ENCODE measurements at regions not wholly inside any gene's neighbourhood (a gene's known extent, or its start where the extent isn't known, plus 50 kb on each side); places are given as distances from the start of the nearest gene placed in this dataset.
"Not testable (repeated sequence)": the region's sequence is repeated elsewhere in the genome, so short reads cannot be mapped to it uniquely, and the experiment has no call there.

DNA sequence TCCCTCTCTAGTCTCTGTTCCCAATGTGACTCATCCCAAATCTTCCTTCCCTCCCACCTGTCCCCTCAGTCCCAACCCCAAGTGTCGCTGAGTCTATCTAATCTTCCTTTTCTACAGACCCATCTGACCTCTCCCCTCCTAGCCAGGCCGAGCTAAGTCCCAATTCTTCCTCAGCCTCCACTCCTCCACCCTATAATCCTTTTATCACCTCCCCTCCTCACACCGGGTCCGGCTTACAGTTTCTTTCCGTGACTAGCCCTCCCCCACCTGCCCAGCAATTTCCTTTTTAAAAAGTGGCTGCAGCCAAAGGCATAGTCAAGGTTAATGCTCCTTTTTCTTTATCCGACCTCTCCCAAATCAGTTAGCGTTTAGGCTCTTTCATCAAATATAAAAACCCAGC lies 541.0 kb upstream of the CRIM1 start:
- not testable (repeated sequence) for DNase-seq (ENCODE audit: low read depth)

DNA sequence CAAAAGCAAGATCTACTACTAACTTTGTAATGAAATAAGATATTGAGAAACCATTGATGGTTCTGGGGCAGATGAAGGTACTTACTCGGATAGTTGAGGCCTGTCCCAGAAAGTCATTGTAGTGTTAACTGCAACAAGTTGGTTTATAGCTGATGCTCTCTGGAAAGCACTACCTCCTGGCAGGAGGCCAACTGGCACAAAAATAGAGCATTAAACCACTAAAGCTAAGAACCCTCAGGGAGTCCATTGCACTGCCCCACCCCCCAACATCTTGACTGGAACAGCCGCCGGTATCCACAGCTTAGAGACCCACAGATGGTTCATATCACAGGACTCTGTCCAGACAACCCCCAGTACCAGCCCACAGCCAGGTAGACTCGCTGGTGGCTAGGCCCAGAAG lies 552.5 kb upstream of the CRIM1 start:
- DNase-seq (ENCODE audit: low read depth): no peak

DNA sequence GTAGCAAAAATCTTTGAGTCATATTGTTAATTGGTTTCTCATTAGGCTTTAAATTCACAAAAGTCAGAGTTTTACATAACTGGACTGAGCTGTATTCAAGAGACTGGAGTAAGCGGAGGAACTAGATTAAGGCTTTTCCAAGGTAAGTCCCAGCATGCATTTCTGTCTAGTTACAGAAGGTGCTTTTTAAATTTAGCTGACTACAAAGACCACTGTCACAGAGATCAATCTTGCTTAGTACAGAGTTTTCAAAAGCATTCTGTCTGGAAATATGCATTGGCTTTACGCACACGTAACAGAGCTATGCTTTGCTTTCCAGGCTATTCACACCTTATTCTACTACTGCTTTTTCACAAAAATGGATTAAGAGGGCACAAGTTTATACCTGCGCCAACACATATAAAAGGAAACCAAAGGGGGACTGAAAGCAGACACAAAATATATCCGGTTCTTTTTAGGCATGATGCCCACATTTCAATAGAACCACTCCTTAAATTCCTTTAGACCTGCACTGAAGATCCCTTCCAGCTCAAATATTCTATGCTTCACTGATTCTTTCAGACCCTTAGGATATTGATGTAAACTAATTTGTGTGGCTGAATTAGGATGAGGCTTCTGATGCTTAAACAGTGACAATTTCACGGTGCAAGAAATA lies 560.7 kb upstream of the CRIM1 start:
- no peak for DNase-seq (ENCODE audit: low read depth)

DNA sequence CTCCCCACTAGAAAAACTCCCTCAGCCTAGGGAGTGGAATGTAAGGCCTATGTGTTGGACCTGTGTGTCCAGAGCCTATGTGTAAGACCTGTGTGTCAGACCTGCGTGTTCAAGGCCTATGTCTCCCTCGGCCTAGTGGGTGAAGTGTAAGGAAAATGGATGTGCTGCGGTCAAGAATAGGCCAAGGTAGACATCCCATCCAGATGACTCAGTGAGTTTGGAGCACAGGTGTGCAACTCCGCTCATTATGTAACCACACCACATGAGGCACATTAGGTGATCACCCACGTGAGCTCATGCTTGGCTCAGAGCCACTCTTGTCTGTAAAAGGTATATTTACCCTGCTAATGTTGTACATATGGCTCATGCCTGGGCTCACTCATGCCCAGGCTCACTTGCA lies 565.3 kb upstream of the CRIM1 start:
- no peak for DNase-seq (ENCODE audit: low read depth)

DNA sequence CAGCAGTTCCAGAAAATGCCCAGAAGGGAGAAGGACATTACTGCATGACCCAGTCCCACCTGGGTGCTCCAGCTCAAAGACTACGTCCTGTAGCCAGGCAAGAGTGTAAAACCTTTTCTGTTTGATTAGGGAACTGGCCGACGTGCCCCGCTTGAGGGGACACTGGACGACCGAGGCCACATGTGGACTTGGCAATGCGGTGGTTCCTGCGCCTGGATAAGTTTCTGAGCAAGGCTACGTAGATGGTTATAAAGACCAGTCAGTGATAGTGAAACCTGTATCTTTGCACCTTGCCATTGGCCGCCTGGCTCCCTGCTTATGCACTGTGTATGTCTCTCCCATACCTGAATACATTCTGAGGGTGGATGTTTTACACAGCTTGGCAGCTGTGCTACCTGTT lies 567.0 kb upstream of the CRIM1 start:
- DNase-seq (ENCODE audit: low read depth): no peak

DNA sequence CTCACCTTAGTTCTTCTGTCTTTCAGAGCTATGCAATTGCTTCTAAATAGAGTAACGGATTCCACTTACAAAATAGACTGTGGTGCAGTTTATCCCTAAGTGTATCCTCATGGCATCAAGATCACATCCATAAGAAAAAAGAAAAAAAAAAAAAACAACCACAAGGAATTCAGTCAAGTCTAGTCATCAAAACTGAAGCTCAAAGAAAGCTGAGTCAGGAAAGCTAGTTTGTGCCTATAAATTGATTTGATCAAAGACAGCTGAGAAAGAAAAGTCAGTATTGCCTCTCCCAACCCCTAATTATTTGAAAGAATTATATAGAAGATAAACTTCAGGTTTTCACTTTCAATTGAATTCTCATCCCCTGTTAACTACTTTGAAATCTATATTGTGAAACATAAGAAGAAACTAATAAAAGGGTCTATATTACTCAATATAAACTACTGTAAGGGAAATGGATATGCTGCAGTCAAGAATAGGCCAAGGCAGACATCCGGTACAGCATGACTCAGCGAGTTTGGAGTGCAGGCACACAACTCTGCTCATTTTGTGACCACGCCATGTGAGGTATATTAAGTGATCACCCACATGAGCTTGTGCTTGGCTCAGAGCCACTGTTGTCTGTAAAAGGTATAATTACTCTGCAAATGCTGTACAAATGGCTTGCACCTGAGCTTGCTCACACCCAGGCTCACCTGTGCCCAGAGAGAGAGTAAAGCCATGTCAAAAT lies 568.1 kb upstream of the CRIM1 start:
- DNase-seq (ENCODE audit: low read depth): no peak

DNA sequence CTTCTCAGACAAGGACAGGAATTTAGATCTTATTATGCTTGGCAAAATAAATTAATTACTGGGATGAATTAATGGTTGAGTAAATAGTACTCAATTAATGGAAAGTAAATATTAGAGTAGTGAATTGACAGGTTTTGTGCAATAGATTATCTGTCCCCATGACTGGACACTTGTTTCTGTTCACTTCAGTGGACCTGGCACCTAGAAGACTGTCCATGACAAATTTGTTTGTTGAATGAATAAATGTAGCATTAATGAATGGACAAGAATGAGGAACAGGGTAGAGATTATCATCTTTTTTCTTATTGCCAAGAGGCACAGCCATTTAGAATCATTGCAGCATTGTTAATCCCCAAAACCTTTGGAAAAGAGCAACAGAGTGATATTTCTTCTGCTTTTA lies 570.0 kb upstream of the CRIM1 start:
- DNase-seq (ENCODE audit: low read depth): no peak

DNA sequence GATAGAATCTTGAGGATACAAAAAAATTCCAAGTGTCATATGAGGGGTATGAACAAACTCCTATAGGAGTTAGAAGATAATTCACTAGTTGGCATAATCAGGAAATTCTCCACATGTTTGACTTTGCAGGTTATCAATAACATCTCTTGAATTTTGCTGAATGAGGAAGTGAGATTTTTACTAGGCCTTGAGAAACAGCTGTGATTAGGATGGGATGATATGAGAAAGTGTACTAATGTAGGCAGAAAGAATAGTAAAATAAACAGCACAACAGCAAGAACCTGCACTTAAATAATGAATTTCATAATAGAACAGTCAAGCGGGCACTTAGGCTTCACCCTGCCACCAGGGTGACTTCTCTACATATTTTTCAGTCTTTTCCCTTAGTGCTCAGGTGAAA lies 570.8 kb upstream of the CRIM1 start:
- DNase-seq (ENCODE audit: low read depth): no peak

DNA sequence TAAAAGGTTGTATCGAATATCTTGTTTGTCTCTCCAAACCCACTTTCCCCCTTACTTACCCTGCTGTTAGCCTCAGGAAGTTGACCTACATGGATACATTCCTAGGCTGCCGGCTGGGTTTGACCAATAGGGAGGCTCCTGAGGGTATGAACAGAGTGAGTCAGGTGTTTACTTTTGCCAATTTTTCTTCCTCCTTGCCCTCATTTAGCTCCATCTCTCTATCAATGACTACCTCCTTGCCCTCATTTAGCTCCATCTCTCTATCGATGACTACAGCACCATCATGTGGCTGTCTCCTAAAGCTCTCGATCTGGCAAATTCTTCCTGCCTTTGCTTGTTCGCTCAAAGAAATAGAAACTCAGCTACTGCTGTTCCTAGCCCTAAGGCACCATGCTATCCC lies 571.9 kb upstream of the CRIM1 start:
- no peak for DNase-seq (ENCODE audit: low read depth)

DNA sequence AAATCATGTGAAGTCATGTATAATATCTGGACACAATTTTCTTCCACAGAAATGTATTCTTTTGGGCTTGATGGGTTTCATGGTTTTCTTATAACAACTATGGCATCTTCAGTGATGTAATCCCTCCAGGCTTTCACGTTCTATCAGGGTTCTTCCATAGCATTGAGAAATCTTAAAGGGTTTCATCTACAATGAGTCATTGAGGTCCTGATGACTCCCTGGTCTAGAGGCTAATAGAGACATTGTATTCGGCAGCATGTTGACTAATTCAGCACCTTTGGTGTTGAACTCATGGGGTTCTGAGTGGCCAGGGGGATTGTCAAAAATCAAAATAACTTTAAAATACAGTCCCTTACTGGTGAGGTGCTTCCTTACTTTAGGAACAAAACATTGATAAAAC lies 614.0 kb upstream of the CRIM1 start:
- DNase-seq (ENCODE audit: low read depth): no peak

DNA sequence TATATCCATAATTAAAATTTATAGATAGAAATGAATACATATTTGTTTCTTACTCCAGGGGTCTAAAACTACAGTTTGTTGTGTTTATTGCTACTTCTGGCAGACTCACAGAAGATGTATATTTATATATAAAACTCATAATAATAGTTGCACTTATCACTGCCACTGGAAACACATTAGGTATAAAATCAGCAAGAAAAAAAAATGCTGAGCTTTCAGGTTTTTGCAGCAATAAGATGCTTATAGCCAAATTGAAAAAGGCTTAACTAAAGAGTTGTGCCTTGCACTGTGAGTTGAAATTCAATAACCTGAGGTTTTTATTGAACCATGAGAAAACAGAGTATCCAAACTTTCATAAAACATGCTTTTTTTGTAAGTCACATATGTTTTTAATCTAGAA lies 623.9 kb upstream of the CRIM1 start:
- no peak for DNase-seq (ENCODE audit: low read depth)

DNA sequence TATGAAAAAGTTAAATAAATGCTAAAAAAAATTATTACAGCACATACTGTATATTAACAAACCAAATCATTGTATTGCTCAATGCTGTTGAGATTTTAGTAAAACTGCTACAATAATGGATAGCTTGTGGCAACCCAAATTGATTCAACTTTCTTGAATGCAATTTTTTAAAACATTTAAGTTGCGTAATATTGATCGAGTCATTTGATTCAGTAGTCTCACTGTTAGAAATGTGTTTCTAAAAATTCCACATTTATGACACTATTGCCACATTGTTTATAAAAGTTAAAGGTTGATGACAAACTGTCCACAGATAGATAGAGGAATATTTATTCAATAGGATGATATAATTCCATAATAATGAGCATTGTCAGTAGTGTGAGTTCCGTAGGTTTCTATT lies 640.7 kb upstream of the CRIM1 start:
- DNase-seq (ENCODE audit: low read depth): no peak

DNA sequence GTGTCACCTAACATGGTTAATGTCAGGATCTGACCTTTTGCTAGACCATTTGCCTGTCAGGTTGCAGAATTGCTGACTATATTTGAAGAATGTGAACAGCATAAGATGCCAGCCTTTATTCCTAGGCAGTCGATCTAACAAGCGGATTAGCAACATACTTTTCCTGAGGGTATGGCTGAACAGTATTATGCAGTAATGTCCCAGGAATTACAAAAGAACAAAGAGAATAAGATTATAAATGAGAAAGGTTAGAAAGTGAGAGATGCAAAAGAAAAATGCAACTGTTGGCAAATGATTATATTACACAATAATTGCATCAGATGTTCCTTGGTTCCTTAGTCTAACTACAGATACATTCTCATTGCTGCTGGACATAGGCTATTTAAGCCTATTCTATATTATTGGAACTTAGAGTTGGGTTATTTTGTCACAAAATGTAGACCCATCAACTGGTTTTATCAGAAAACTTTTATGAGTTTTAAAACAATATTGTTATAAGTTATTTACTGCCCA lies 647.1 kb upstream of the CRIM1 start:
- DNase-seq (ENCODE audit: low read depth): no peak

DNA sequence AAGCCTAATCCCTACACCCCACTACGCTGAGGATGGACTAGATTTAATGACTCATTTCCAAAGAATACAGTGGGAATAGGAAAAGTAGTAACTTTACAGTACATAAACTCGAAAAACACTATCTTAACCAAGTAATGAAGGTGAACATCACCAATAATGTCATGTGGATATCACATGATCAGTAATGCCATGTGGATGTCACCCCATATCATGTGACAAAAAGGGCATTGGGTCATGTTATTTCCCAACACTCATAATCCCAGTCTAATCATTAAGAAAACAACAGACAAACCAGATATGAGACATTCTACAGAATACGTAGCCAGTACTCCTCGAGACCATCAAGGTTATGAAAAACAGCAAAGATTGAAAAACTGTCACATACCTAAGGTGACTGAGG lies 667.3 kb upstream of the CRIM1 start:
- no peak for DNase-seq (ENCODE audit: low read depth)

DNA sequence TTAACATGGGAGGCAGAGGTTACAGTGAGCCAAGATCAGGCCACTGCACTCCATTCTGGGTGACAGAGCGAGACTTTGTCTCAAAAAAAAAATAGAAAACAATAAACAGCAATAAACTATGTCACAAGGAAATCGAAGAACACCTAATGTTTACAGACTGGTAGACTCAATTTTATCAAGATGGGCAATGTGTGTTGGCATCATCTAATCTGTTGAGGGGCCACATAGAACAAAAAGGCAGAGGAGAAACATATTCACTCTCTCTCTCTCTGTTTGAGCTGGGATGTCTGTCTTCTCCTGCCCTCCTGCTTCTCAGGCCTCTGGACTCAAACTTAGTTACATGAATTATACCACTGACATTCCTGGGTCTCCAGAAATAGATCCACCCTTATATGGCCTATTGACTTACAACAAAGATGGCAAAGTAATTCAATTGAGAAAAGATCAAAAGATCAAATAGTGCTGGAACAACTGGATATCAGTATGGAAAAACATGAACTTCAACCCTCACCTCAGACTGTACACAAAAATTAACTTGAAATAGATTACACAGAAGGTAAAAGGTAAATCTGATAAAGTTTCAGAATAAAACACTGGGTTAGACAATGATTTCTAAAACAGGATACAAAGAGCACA lies 703.8 kb upstream of the CRIM1 start:
- no peak for DNase-seq (ENCODE audit: low read depth)

DNA sequence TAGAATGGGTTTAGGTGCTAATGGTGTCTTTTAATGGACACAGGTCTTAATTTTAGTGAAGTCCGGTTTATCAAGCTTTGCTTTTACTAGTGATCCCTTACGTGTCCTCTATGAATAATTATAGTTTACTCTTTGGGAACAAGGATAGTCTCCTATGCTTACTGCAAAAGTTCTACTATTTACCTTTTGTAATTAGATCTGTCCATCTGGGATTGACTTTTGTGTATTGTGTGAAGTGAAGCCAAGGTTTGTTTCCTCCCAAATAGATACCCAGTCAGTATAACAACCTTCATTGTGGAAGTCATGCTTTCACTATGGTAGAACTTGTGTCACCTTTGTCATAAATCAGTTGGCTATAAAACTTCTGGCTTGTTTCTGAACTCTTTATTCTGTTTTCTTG lies 740.9 kb upstream of the CRIM1 start:
- no peak for DNase-seq (ENCODE audit: low read depth)

DNA sequence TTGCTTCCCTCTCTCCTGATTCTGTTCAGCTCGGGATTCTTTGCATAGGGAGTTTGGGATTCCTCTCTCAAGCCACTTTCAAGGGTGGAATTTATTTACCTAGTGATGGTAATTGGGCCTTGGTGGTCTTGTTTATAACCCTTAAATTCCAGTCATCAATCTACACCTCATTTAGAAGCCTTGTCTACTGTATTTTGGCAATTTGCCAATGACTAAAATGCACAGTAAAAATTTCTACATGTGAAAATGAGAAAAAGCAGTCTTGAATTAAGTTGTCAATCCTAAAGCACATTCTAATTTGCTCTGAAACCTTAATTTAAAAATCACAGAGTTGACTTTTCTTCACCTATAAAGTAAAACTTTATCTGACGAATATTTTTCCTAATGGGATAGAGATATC lies 749.2 kb upstream of the CRIM1 start:
- no peak for DNase-seq (ENCODE audit: low read depth)

DNA sequence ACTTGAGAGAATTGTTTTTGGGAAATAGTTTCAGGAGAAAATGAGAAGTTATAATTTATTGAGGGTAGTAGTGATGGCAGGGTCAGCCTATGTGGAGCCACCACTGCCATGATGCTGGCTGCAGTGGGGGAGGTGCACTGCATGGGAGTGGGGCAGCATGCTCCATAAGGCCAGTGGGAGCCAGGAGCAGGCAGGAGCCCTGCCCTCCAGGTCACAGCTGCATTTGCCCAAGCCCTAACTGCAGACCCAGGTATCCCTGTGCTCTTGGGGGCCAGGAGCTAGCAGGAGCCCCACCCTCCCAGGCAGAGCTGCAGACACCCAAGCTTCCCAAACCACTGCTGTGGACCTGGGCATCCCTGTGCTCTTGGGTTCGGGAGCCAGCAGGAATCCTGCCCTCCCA lies 757.3 kb upstream of the CRIM1 start:
- DNase-seq (ENCODE audit: low read depth): no peak

DNA sequence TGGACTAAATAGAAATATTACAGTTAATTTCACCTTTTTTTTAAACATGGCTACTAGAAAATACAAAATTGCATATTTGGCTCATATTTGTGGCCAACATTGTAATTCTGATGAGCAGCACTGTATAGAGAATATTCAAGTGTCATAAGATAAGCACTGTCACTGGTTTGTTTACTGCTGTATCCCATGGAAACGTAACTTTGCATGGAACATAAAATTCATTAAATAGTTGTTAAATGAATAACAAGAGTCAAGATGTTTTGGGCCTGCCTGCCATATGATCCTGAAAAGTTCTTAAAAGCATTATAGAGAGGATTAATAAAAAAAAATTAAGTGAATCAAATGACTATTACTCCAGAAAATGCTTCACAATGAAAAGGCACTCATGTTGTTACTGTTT lies 763.7 kb upstream of the CRIM1 start:
- DNase-seq (ENCODE audit: low read depth): no peak

DNA sequence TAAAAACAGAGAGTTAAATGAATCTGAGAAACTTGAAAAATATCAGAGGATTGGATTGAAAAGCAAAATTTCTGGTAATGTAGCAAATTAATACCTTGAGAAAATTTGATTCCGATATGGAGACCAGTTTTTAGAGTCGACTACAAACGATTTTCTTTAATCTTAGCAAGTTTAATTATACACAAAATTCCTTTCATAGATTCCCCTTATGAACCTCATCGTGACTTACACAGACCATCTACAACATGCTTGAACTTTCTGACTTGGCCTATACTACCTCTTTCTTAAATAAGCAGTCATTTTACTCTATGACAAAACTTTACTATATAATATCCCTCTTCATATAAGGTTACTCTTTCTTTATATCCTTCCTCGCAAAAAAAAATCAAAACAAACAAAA lies 769.6 kb upstream of the CRIM1 start:
- no peak for DNase-seq (ENCODE audit: low read depth)

DNA sequence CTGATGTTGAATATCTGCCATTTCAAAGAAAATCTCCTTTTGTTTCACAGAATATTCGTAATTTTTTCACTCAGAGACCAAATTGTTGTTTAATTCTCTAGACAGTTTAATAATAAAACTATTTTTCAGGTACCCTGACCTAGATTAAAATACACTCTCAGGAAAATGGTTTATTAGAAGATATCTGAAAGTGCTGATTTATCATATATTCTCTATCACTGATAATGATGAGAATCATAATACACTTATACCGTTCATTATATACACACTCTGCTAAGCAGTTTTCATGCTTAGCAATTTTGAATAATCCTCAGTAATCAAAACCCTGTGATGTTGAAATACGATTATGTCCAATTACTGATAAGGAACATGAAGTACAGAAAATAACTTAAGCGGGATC lies 772.9 kb upstream of the CRIM1 start:
- no peak for DNase-seq (ENCODE audit: low read depth)

DNA sequence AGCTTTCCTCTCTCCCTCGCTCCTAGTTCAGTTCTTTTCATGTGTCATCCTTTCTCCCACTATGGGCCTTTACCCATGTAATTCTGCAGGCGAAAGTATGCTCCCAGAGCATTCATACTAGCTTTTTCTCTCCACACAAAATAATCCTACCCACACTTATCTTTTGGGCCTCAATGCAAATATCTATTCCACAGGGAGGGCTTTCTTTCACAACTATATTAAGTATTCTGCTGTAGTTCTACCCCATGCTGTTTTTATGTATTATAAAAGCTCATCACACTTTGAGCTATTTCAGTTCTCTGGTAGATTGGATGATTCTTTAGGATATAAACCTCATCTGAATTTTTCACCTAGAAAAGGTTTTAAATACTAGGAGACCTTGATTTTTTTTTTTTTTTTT lies 774.6 kb upstream of the CRIM1 start:
- DNase-seq (ENCODE audit: low read depth): no peak

DNA sequence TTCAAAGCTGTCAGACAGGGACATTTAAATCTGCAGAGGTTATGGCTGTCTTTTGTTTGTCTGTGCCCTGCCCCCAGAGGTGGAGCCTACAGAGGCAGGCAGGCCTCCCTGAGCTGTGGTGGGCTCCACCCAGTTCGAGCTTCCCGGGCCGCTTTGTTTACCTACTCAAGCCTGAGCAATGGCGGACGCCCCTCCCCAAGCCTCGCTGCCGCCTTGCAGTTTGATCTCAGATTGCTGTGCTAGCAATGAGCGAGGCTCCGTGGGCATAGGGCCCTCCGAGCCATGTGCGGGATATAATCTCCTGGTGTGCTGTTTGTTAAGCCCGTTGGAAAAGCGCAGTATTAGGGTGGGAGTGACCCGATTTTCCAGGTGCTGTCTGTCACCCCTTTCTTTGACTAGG lies 787.0 kb upstream of the CRIM1 start:
- DNase-seq (ENCODE audit: low read depth): not testable (repeated sequence)

DNA sequence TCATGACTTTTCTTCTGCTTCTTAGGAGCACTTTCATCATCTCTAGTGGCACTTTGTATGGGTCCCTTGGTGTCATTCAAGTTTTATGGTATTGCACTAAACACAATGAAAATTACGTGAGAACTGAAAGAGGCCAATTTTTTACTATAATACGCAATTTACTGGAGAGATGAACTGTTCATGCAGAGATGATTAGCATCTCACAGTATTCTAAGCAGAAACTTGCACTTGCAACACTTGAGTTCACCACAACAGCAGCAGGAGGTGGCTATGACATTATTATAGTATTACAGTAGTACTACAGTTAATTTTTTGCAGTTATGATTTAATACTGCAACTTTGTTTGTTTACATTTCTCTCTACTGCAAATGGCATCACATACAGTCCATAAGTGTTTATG lies 793.1 kb upstream of the CRIM1 start:
- DNase-seq (ENCODE audit: low read depth): no peak

Measured in activated T-helper 9 cell treated with anti-CD3 and anti-CD28 coated beads, Interleukin-2, amount 50 U/mL, for 16 hours (primary cell).